Ascending aorta (tissue), 2 donors: ENCODE measurements at regions not wholly inside any gene's neighbourhood (a gene's known extent, or its start where the extent isn't known, plus 50 kb on each side); places are given as distances from the start of the nearest gene placed in this dataset.

Experiments used
- DNase-seq, 2 donors: peaks; one replicate each; pipeline ENCODE4 v3.0.0-alpha.2; 2019; ENCODE audit warnings: low spot score in 2 of 2
- H3K27ac ChIP-seq, 2 donors: fragments of 200-600 bp; sonication (generic); one replicate each; pipeline ENCODE4 v1.5.1; 2016 to 2017; ENCODE audit warnings: mild to moderate bottlenecking in 1 of 2
- H3K27me3 ChIP-seq: fragments of 200-600 bp; sonication (generic); one replicate; pipeline ENCODE4 v1.5.1; 2017
- H3K36me3 ChIP-seq, 2 donors: fragments of 200-600 bp; sonication (generic); one replicate each; pipeline ENCODE4 v1.5.1; 2016
- H3K4me1 ChIP-seq, 2 donors: fragments of 200-600 bp; sonication (generic); one replicate each; pipeline ENCODE4 v1.5.1; 2016 to 2017; ENCODE audit warnings: mild to moderate bottlenecking in 1 of 2
- H3K4me3 ChIP-seq, 2 donors: fragments of 200-600 bp; sonication (generic); one replicate each; pipeline ENCODE4 v1.5.1; 2016 to 2017; ENCODE audit warnings: mild to moderate bottlenecking in 1 of 2
- H3K9me3 ChIP-seq, 2 donors: fragments of 200-600 bp; sonication (generic); one replicate each; pipeline ENCODE4 v1.5.1; 2016
- CTCF ChIP-seq, 3 experiments: fragments of 200-600 bp in 2 of 3; fragments of 450-650 bp in 1 of 3; sonication (generic) in 2 of 3; IDR thresholded peaks; one replicate each; pipeline ENCODE4 v1.5.1; 2016 to 2019; ENCODE audit warnings: antibody characterized with exemption in 3 of 3, mild to moderate bottlenecking in 1 of 3, moderate library complexity in 1 of 3
- intact Hi-C: fragments of 100-400 bp; cut with DNase I; formaldehyde crosslinking; loops from one replicate; pipeline ENCODE4 v1.15.1; 2023

- Histone ChIP-seq H3K9me3 (no peaks in the 10 kb centered on the region), H3K4me3 (no peak overlapping the region), H3K27me3 (no peaks in the 10 kb centered on the region), H3K36me3 (no peaks in the 10 kb centered on the region), H3K4me1 (no peaks in the 10 kb centered on the region), H3K27ac (no peak overlapping the region)
- intact Hi-C loops = no loop called here
- DNase-seq = no peak
- no peak for TF ChIP-seq CTCF (IDR thresholded peaks at IDR 0.05)
Measured at GRCh38 chr5:167870055-167870454, 421.4 kb upstream of the WWC1 start.

GRCh38 chr5:167871091-167871490 lies 420.4 kb upstream of the WWC1 start:
- Histone ChIP-seq H3K27ac (no peak overlapping the region), H3K4me3 (no peak overlapping the region), H3K36me3 (no peaks in the 10 kb centered on the region), H3K4me1 (no peaks in the 10 kb centered on the region), H3K9me3 (no peaks in the 10 kb centered on the region), H3K27me3 (no peaks in the 10 kb centered on the region)
- intact Hi-C loops = no loop called here
- TF ChIP-seq CTCF (IDR thresholded peaks at IDR 0.05) = no peak
- no peak for DNase-seq

GRCh38 chr5:167872791-167873190 lies 418.7 kb upstream of the WWC1 start:
- Histone ChIP-seq H3K4me1 (no peaks in the 10 kb centered on the region), H3K36me3 (no peaks in the 10 kb centered on the region), H3K27me3 (no peaks in the 10 kb centered on the region), H3K4me3 (no peak overlapping the region), H3K27ac (no peak overlapping the region), H3K9me3 (no peaks in the 10 kb centered on the region)
- DNase-seq = no peak
- intact Hi-C loops = no loop called here
- no peak for TF ChIP-seq CTCF (IDR thresholded peaks at IDR 0.05)

GRCh38 chr5:167877114-167877722 lies 414.2 kb upstream of the WWC1 start:
- no peak overlapping the region for H3K27ac ChIP-seq
- TF ChIP-seq CTCF (IDR thresholded peaks at IDR 0.05) = no peak

GRCh38 chr5:167877924-167878323 lies 413.5 kb upstream of the WWC1 start:
- DNase-seq = no peak
- no peak for TF ChIP-seq CTCF (IDR thresholded peaks at IDR 0.05)

More at GRCh38 chr5:167877114-167877722, 414.2 kb upstream of the WWC1 start:
- Histone ChIP-seq H3K27me3 (no peaks in the 10 kb centered on the region), H3K36me3 (no peaks in the 10 kb centered on the region), H3K4me1 (no peaks in the 10 kb centered on the region), H3K4me3 (no peak overlapping the region), H3K9me3 (no peaks in the 10 kb centered on the region)
- intact Hi-C loops = no loop called here
- DNase-seq = no peak

GRCh38 chr5:167880420-167880819 lies 411.0 kb upstream of the WWC1 start:
- Histone ChIP-seq H3K27me3 (no peaks in the 10 kb centered on the region), H3K4me1 (no peaks in the 10 kb centered on the region), H3K36me3 (no peaks in the 10 kb centered on the region), H3K27ac (no peak overlapping the region), H3K9me3 (no peaks in the 10 kb centered on the region), H3K4me3 (no peak overlapping the region)
- DNase-seq = no peak
- no peak for TF ChIP-seq CTCF (IDR thresholded peaks at IDR 0.05)
- intact Hi-C loops = no loop called here

More at GRCh38 chr5:167877924-167878323, 413.5 kb upstream of the WWC1 start:
- intact Hi-C loops = no loop called here
- H3K27me3 ChIP-seq = no peaks in the 10 kb centered on the region
- H3K4me1 ChIP-seq = no peaks in the 10 kb centered on the region
- no peaks in the 10 kb centered on the region for H3K9me3 ChIP-seq
- no peak overlapping the region for H3K4me3 ChIP-seq
- no peak overlapping the region for H3K27ac ChIP-seq
- H3K36me3 ChIP-seq = no peaks in the 10 kb centered on the region
